Right atrium auricular region (tissue), 2 donors: ENCODE measurements at regions not wholly inside any gene's neighbourhood (a gene's known extent, or its start where the extent isn't known, plus 50 kb on each side); places are given as distances from the start of the nearest gene placed in this dataset.

ENCODE experiments used
- DNase-seq: peaks from one replicate; pipeline ENCODE4 v3.0.0-alpha.2; 2019; ENCODE audit warnings: low spot score
- H3K27ac ChIP-seq, 2 donors: fragments of 200-600 bp; sonication (generic); 1 replicate in 1 of 2; 2 replicates in 1 of 2; pipeline ENCODE4 v1.5.1; 2016 to 2019
- H3K27me3 ChIP-seq, 2 donors: fragments of 200-600 bp; sonication (generic); one replicate each; pipeline versions ENCODE4 v1.5.1 to v1.6.0; 2017 to 2019
- H3K36me3 ChIP-seq: fragments of 200-600 bp; sonication (generic); one replicate; pipeline ENCODE4 v1.5.1; 2016
- H3K4me1 ChIP-seq, 2 donors: fragments of 200-600 bp; sonication (generic); one replicate each; pipeline versions ENCODE4 v1.5.1 to v1.6.0; 2017 to 2019
- H3K4me3 ChIP-seq, 2 donors: fragments of 200-600 bp; sonication (generic); 1 replicate in 1 of 2; 2 replicates in 1 of 2; pipeline ENCODE4 v1.5.1; 2017 to 2019; ENCODE audit warnings: mild to moderate bottlenecking in 1 of 2, moderate library complexity in 1 of 2
- H3K9me3 ChIP-seq, 2 donors: fragments of 200-600 bp; sonication (generic); one replicate each; pipeline ENCODE4 v1.5.1; 2019
- TF ChIP-seq, protein P1 (sequence below), 2 donors: fragments of 200-600 bp; sonication (generic); IDR thresholded peaks; one replicate each; pipeline ENCODE4 v1.5.1; 2019; ENCODE audit warnings: antibody characterized with exemption in 2 of 2

DNA sequence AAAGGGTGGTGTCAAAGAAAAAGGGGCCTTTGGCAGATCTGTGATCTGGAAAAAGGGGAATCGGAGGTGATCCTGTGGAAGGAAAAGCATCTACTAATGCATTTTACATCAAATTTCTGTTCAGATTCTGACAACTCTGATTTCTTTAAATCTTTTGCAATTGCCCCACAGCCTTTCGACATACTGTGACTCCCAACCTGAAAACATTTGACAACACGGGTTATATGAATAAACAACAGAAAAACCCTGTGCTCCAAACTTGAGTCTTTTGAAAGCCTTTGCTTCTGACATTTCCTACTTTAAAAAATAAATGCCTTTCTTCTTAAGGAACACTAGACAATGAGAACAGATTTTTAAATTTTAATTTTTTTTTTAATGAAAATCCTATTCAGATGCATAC, 231.9 kb upstream of the HMGA2 start:
- Histone ChIP-seq H3K27me3 (no peaks in the 10 kb centered on the region), H3K9me3 (no peaks in the 10 kb centered on the region), H3K4me1 (peaks cover 0 to 12% of the 10 kb centered on the region in 2 donors), H3K36me3 (no peaks in the 10 kb centered on the region), H3K4me3 (no peak overlapping the region), H3K27ac (no peak overlapping the region)
- no peak for DNase-seq
- TF ChIP-seq, protein P1, sequence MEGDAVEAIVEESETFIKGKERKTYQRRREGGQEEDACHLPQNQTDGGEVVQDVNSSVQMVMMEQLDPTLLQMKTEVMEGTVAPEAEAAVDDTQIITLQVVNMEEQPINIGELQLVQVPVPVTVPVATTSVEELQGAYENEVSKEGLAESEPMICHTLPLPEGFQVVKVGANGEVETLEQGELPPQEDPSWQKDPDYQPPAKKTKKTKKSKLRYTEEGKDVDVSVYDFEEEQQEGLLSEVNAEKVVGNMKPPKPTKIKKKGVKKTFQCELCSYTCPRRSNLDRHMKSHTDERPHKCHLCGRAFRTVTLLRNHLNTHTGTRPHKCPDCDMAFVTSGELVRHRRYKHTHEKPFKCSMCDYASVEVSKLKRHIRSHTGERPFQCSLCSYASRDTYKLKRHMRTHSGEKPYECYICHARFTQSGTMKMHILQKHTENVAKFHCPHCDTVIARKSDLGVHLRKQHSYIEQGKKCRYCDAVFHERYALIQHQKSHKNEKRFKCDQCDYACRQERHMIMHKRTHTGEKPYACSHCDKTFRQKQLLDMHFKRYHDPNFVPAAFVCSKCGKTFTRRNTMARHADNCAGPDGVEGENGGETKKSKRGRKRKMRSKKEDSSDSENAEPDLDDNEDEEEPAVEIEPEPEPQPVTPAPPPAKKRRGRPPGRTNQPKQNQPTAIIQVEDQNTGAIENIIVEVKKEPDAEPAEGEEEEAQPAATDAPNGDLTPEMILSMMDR (IDR thresholded peaks at IDR 0.05) = no peak

DNA sequence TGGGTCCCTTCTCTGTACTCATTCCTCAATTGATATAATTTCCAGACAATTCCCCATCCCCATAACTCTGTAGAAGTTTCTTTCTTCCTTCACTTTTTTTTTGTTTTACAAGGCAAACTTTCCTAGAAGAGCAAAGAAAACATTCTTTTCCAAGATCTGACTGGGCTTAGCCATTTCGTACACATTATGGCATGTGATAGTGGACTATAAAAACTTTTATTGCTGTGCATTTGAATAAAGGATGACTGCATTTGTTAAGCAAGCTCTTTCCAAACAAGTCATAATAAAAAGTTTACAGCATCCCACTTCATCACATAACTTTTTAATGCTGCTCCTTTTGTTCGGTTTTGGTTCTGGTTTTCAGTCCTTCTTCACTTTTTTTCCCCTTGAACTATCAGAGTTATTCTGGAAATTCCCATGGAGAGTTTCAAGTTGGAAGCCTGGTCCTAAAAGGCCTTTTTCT, 231.0 kb upstream of the HMGA2 start:
- DNase-seq = no peak
- Histone ChIP-seq H3K4me1 (peaks cover 0 to 12% of the 10 kb centered on the region in 2 donors), H3K27me3 (no peaks in the 10 kb centered on the region), H3K27ac (no peak overlapping the region), H3K9me3 (no peaks in the 10 kb centered on the region), H3K4me3 (no peak overlapping the region), H3K36me3 (no peaks in the 10 kb centered on the region)
- TF ChIP-seq, protein P1 (IDR thresholded peaks at IDR 0.05) = no peak

DNA sequence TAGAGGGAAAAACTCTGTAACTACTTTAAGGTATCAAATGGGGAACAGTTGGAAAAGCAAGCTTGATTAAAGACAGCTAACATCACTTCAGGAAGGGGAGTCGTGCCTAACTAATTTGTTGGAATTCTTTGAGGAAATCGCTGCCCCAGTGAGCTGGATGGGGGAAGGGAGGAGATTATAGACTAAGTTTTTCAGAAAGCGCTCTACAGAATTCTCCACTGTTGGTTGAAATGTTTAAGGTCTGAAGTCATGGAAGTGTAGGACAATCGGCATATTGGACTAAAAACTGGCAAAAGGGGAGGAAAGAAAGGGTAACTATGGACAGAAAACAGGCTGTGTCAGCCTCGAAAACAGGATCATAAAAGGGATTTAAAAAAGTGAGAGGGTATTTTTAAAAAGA, 229.9 kb upstream of the HMGA2 start:
- Histone ChIP-seq H3K4me3 (no peak overlapping the region), H3K27me3 (no peaks in the 10 kb centered on the region), H3K36me3 (no peaks in the 10 kb centered on the region), H3K9me3 (no peaks in the 10 kb centered on the region), H3K27ac (no peak overlapping the region), H3K4me1 (peaks cover 0 to 12% of the 10 kb centered on the region in 2 donors)
- no peak for DNase-seq
- TF ChIP-seq, protein P1 (IDR thresholded peaks at IDR 0.05) = no peak

DNA sequence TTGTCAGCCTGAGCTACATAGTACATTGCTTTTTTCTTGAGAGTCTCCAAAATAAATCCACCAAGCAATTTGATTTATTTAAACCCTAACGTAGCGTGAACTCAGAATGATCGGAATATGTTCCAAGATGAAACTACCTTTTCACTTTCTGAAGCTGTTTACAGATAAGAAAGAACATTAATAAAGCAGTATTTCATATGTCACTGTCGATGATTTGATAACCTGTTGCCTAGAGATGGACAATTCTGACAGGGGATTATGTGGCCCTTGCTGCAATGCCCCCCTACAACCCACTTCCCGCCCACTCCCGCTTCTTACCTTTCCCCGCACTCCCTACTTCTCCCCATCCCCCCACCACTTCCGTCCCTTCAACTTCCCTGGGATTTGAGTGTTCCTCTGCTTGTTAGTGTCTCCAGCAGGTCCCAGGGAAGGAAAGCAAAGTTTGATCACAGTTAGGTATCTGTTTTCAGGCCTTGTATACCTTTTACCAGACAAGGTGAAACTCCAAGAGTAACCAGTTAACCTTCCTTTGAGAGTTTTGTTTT, 229.2 kb upstream of the HMGA2 start:
- Histone ChIP-seq H3K9me3 (no peaks in the 10 kb centered on the region), H3K36me3 (no peaks in the 10 kb centered on the region), H3K27ac (no peak overlapping the region), H3K4me1 (peaks cover 0 to 12% of the 10 kb centered on the region in 2 donors), H3K27me3 (no peaks in the 10 kb centered on the region), H3K4me3 (no peak overlapping the region)
- DNase-seq = no peak
- TF ChIP-seq, protein P1 (IDR thresholded peaks at IDR 0.05) = no peak

DNA sequence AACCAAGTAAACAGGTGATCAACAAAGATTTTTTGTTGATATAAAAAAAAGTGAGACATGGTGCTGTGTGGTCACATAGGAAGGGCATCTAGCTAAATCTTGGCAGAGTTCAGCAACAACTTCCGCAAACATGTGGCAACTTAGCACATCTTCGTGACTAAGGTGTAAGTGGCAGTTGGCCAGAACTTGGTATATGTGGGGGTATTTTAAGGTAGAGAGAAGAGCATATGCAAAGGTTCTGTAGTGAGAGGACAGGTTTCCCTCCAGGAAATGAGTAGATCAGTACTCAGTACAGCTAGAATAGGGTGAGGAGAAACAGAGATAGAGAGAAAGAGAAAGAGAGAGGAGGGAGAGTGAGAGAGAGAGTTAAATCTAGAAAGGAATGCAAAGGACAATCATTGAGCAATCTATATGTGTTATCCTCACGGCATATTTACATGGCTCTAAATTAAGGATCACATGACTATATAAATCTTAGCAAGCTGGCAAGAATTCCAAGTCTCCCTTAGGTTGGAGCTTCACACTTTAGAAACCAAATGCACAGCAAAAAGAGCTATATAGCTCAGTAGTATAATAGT, 227.7 kb upstream of the HMGA2 start:
- Histone ChIP-seq H3K4me1 (peaks cover 0 to 12% of the 10 kb centered on the region in 2 donors), H3K27me3 (no peaks in the 10 kb centered on the region), H3K4me3 (no peak overlapping the region), H3K36me3 (no peaks in the 10 kb centered on the region), H3K27ac (no peak overlapping the region), H3K9me3 (no peaks in the 10 kb centered on the region)
- TF ChIP-seq, protein P1 (IDR thresholded peaks at IDR 0.05) = no peak
- DNase-seq = no peak

DNA sequence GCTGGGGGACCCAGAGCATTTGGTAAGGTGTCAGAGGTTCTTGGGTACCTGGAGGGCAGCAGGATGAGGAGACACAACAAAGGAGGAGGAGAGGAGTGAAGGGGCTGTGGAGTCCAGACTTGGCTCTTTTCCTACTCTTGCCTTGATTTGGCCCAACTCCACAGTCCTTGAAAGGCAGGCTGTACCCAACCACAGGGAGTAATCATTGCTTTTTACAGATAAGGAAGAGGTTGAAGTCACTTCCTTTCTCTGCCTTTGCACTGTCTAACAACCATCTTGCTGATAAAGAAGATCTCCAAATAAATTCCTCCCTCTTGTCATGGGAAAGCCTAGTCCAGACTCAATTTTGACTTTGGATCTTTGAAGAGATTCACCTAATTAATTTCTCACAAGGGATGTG, 226.8 kb upstream of the HMGA2 start:
- Histone ChIP-seq H3K27ac (no peak overlapping the region), H3K4me3 (no peak overlapping the region), H3K27me3 (no peaks in the 10 kb centered on the region), H3K9me3 (no peaks in the 10 kb centered on the region), H3K36me3 (no peaks in the 10 kb centered on the region), H3K4me1 (peaks cover 0 to 16% of the 10 kb centered on the region in 2 donors)
- TF ChIP-seq, protein P1 (IDR thresholded peaks at IDR 0.05) = no peak
- no peak for DNase-seq
